ENCODE measurements at regions not wholly inside any gene's neighbourhood (a gene's known extent, or its start where the extent isn't known, plus 50 kb on each side); places are given as distances from the start of the nearest gene placed in this dataset.

GRCh38 chr21:36642777-36643176 is 56.1 kb upstream of the SIM2 start:
- Histone ChIP-seq H2BK5ac (ENCODE audit: insufficient read length, low read length) (no peak overlapping the region), H3T11ph (ENCODE audit: low read length) (no peak overlapping the region), H3K79me1 (ENCODE audit: insufficient read depth, low read depth, low read length, poor library complexity, severe bottlenecking) (no peaks in the 10 kb centered on the region), H3K27me3 (ENCODE audit: insufficient read depth, low read length) (no peaks in the 10 kb centered on the region), H3K23ac (ENCODE audit: insufficient read length, low read depth, low read length) (no peak overlapping the region), H3K27ac (ENCODE audit: insufficient read length, low read depth, low read length) (no peak overlapping the region), H4K91ac (ENCODE audit: insufficient read length, low read depth, low read length) (no peak overlapping the region), H2BK12ac (ENCODE audit: insufficient read length, low read depth, low read length) (no peak overlapping the region), H2AFZ (ENCODE audit: low read length) (no peak overlapping the region), H4K5ac (ENCODE audit: insufficient read length, low read depth, low read length) (no peak overlapping the region), H3K9ac (ENCODE audit: extremely low read depth, insufficient read length, low read length) (no peak overlapping the region), H3K14ac (ENCODE audit: insufficient read depth, low read length) (no peak overlapping the region), H2BK120ac (ENCODE audit: low read depth, low read length, poor library complexity, severe bottlenecking) (no peak overlapping the region), H3K56ac (ENCODE audit: insufficient read length, low read depth, low read length) (no peak overlapping the region), H2BK20ac (ENCODE audit: low read depth, low read length, poor library complexity, severe bottlenecking) (no peak overlapping the region), H4K8ac (replicated peaks; ENCODE audit: insufficient read length, low read depth, low read length) (no peak overlapping the region), H3K9me3 (ENCODE audit: control insufficient read depth, low read depth, low read length) (no peaks in the 10 kb centered on the region), H3K18ac (ENCODE audit: insufficient read length, low read depth, low read length) (no peak overlapping the region), H3K4ac (ENCODE audit: low read depth, low read length) (no peak overlapping the region), H3K79me2 (ENCODE audit: insufficient read depth, low read length) (no peaks in the 10 kb centered on the region), H4K20me1 (ENCODE audit: control insufficient read depth, insufficient read depth, insufficient read length) (no peaks in the 10 kb centered on the region), H2BK15ac (ENCODE audit: low read depth, low read length) (no peak overlapping the region), H2AK5ac (ENCODE audit: insufficient read length, low read length) (no peak overlapping the region), H3K4me2 (ENCODE audit: insufficient read depth, insufficient read length, low read length) (no peak overlapping the region), H3K23me2 (ENCODE audit: insufficient read length, low read depth, low read length, poor library complexity, severe bottlenecking) (no peaks in the 10 kb centered on the region), H3K4me1 (ENCODE audit: insufficient read depth, low read length) (peaks cover 7% of the 10 kb centered on the region; the same call in 1 of the 2 replicates)
- DNase-seq = no peak
- H3K4me1 Mint-ChIP-seq = peaks cover 11 to 16% of the 10 kb centered on the region in 2 experiments
- WGBS (ENCODE audit: extremely low coverage, insufficient read length, low lambda C conversion rate) = no CpG with 5 or more reads among the region's 4 CpGs
- peaks cover 9% of the 10 kb centered on the region for H3K27me3 Mint-ChIP-seq (ENCODE audit: low read depth)
- no peak for TF ChIP-seq CTCF (conservative IDR thresholded peaks at IDR 0.05)
- no peaks in the 10 kb centered on the region for H3K9me3 Mint-ChIP-seq
- no peaks in the 10 kb centered on the region for H3K36me3 Mint-ChIP-seq (ENCODE audit: insufficient read depth in 1 of 3, low read depth in 3 of 3)
- no peak overlapping the region for H3K4me3 Mint-ChIP-seq
- H3K27ac Mint-ChIP-seq = no peak overlapping the region
